ENCODE measurements at regions not wholly inside any gene's neighbourhood (a gene's known extent, or its start where the extent isn't known, plus 50 kb on each side); places are given as distances from the start of the nearest gene placed in this dataset.

- Histone ChIP-seq H3K36me3 (ENCODE audit: insufficient read depth, low read length) (no peaks in the 10 kb centered on the region), H3K9me3 (ENCODE audit: control insufficient read depth in 1 of 2, insufficient read depth in 1 of 2, low read length in 2 of 2) (peaks cover 10 to 15% of the 10 kb centered on the region in 2 experiments), H3K27ac (ENCODE audit: low read depth in 1 of 2, low read length in 2 of 2) (no peak overlapping the region), H3K4me1 (ENCODE audit: insufficient read depth, low read length) (no peaks in the 10 kb centered on the region), H3K4me3 (ENCODE audit: low read length) (no peak overlapping the region), H3K27me3 (ENCODE audit: control insufficient read depth in 1 of 2, insufficient read depth in 2 of 2, low read length in 2 of 2) (no peaks in the 10 kb centered on the region)
- peaks cover 15% of the 10 kb centered on the region for H3K9me3 Mint-ChIP-seq
- TF ChIP-seq, protein P1, sequence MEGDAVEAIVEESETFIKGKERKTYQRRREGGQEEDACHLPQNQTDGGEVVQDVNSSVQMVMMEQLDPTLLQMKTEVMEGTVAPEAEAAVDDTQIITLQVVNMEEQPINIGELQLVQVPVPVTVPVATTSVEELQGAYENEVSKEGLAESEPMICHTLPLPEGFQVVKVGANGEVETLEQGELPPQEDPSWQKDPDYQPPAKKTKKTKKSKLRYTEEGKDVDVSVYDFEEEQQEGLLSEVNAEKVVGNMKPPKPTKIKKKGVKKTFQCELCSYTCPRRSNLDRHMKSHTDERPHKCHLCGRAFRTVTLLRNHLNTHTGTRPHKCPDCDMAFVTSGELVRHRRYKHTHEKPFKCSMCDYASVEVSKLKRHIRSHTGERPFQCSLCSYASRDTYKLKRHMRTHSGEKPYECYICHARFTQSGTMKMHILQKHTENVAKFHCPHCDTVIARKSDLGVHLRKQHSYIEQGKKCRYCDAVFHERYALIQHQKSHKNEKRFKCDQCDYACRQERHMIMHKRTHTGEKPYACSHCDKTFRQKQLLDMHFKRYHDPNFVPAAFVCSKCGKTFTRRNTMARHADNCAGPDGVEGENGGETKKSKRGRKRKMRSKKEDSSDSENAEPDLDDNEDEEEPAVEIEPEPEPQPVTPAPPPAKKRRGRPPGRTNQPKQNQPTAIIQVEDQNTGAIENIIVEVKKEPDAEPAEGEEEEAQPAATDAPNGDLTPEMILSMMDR (IDR thresholded peaks at IDR 0.05), result no peak
- no peaks in the 10 kb centered on the region for H3K36me3 Mint-ChIP-seq (ENCODE audit: low read depth)
- no peaks in the 10 kb centered on the region for H3K27me3 Mint-ChIP-seq
- DNase-seq, result no peak
- H3K4me1 Mint-ChIP-seq (ENCODE audit: low read depth), result no peaks in the 10 kb centered on the region
- ChIA-PET CTCF (no interaction called here), POLR2A (no interaction called here)
- intact Hi-C loops (cut with DNase I, micrococcal nuclease), result no loop called here
- ATAC-seq (ENCODE audit: poor library complexity), result no peak
- H3K27ac Mint-ChIP-seq, result no peak overlapping the region
- no peak overlapping the region for H3K4me3 Mint-ChIP-seq
These were observed 1113.7 kb downstream of the CDH11 start for GRCh38 chr16:64008131-64008530.

GRCh38 chr16:64004116-64004515, 1117.7 kb downstream of the CDH11 start:
- H3K36me3 ChIP-seq (ENCODE audit: insufficient read depth, low read length), result no peaks in the 10 kb centered on the region
- TF ChIP-seq, protein P1 (IDR thresholded peaks at IDR 0.05), result no peak
- no peaks in the 10 kb centered on the region for H3K27me3 Mint-ChIP-seq
- H3K4me3 ChIP-seq (ENCODE audit: low read length), result no peak overlapping the region
- peaks cover 10 to 16% of the 10 kb centered on the region in 2 experiments for H3K9me3 ChIP-seq (ENCODE audit: control insufficient read depth in 1 of 2, insufficient read depth in 1 of 2, low read length in 2 of 2)
- no peak overlapping the region for H3K4me3 Mint-ChIP-seq
- no peaks in the 10 kb centered on the region for H3K4me1 ChIP-seq (ENCODE audit: insufficient read depth, low read length)
- peaks cover 16% of the 10 kb centered on the region for H3K9me3 Mint-ChIP-seq
- ATAC-seq (ENCODE audit: poor library complexity) (no peak), DNase-seq (no peak)
- H3K27ac ChIP-seq (ENCODE audit: low read depth in 1 of 2, low read length in 2 of 2), result no peak overlapping the region
- POLR2A ChIA-PET, result no interaction called here
- H3K27ac Mint-ChIP-seq, result no peak overlapping the region
- no peaks in the 10 kb centered on the region for H3K36me3 Mint-ChIP-seq (ENCODE audit: low read depth)
- intact Hi-C loops (cut with DNase I, micrococcal nuclease), result no loop called here
- H3K27me3 ChIP-seq (ENCODE audit: control insufficient read depth in 1 of 2, insufficient read depth in 2 of 2, low read length in 2 of 2), result no peaks in the 10 kb centered on the region
- CTCF ChIA-PET, result no interaction called here
- H3K4me1 Mint-ChIP-seq (ENCODE audit: low read depth), result no peaks in the 10 kb centered on the region

DNA sequence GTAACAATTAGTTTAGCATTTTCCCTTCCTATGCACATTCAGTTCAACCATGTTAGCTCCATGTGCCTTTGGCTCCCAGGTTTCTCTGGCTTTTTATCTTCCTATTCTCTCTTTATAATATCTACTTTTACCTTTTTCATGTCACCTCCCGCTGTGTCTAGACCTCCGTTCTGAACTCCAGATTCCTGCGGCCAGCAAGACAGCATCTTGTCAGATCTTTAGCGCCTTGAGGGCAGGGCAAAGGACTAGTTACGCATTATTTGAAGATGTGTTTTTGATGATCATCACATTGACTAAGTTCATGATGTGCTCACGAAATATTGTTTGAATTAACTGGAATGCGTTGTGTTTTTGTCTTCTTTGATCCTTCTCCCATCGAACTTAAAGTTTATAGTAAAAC, 1126.8 kb downstream of the CDH11 start:
- POLR2A ChIA-PET, result no interaction called here
- H3K4me1 ChIP-seq (ENCODE audit: insufficient read depth, low read length), result no peaks in the 10 kb centered on the region
- TF ChIP-seq, protein P1 (IDR thresholded peaks at IDR 0.05), result no peak
- DNase-seq (no peak), ATAC-seq (ENCODE audit: poor library complexity) (no peak)
- Mint-ChIP-seq H3K27me3 (no peaks in the 10 kb centered on the region), H3K9me3 (peaks cover 14% of the 10 kb centered on the region), H3K36me3 (ENCODE audit: low read depth) (no peaks in the 10 kb centered on the region), H3K4me3 (no peak overlapping the region), H3K27ac (no peak overlapping the region), H3K4me1 (ENCODE audit: low read depth) (no peaks in the 10 kb centered on the region)
- H3K27me3 ChIP-seq (ENCODE audit: control insufficient read depth in 1 of 2, insufficient read depth in 2 of 2, low read length in 2 of 2), result no peaks in the 10 kb centered on the region
- intact Hi-C loops (cut with DNase I, micrococcal nuclease), result no loop called here
- H3K36me3 ChIP-seq (ENCODE audit: insufficient read depth, low read length), result no peaks in the 10 kb centered on the region
- no peak overlapping the region for H3K27ac ChIP-seq (ENCODE audit: low read depth in 1 of 2, low read length in 2 of 2)
- CTCF ChIA-PET, result no interaction called here
- H3K9me3 ChIP-seq (ENCODE audit: control insufficient read depth in 1 of 2, insufficient read depth in 1 of 2, low read length in 2 of 2), result peaks cover 7 to 16% of the 10 kb centered on the region in 2 experiments
- H3K4me3 ChIP-seq (ENCODE audit: low read length), result no peak overlapping the region

Data from CD4-positive, alpha-beta T cell (primary cell).